ENCODE measurements at regions not wholly inside any gene's neighbourhood (a gene's known extent, or its start where the extent isn't known, plus 50 kb on each side); places are given as distances from the start of the nearest gene placed in this dataset.

- no peak for DNase-seq (ENCODE audit: low read depth, low spot score)
- Histone ChIP-seq H3K9me3 (replicated peaks; ENCODE audit: control insufficient read depth, insufficient read depth, low read length) (peaks cover 4% of the 10 kb centered on the region), H3K79me2 (ENCODE audit: control insufficient read depth, insufficient read depth, low read length) (no peaks in the 10 kb centered on the region), H3K9ac (replicated peaks; ENCODE audit: extremely low read depth, insufficient read depth, low read length) (no peak overlapping the region), H4K20me1 (replicated peaks; ENCODE audit: control insufficient read depth, extremely low read depth, insufficient read depth, low read length) (no peaks in the 10 kb centered on the region), H3K36me3 (ENCODE audit: control insufficient read depth in 2 of 2, extremely low read depth in 1 of 2, insufficient read depth in 2 of 2, low read length in 2 of 2) (no peaks in the 10 kb centered on the region), H3K27ac (ENCODE audit: insufficient read depth, low read depth, low read length) (no peak overlapping the region), H3K4me1 (ENCODE audit: control insufficient read depth, extremely low read depth, insufficient read depth, low read length) (no peaks in the 10 kb centered on the region), H3K27me3 (ENCODE audit: control insufficient read depth in 2 of 2, insufficient read depth in 2 of 2, low read length in 2 of 2) (no peaks in the 10 kb centered on the region), H2AFZ (ENCODE audit: low read depth, low read length) (no peak overlapping the region), H3K4me3 (replicated peaks in 1 of 3; ENCODE audit: insufficient read depth in 1 of 3, low read depth in 1 of 3, low read length in 3 of 3) (no peak overlapping the region), H3K4me2 (ENCODE audit: insufficient read depth, low read length) (no peak overlapping the region), H3K9me1 (replicated peaks; ENCODE audit: control insufficient read depth, extremely low read depth, insufficient read depth, low read length) (no peaks in the 10 kb centered on the region)
- dilution Hi-C loops (cut with MboI; ENCODE audit: extremely low pct_ligation_motif_present, low sequenced_read_pairs): no loop called here
- no peak for FAIRE-seq
- ChIA-PET POLR2A (no interaction called here), CTCF (no interaction called here)
- intact Hi-C loops (cut with micrococcal nuclease): no loop called here
- no TSS peak for BruUV-seq (replicated peaks)
- TF ChIP-seq EZH2 (IDR thresholded peaks at IDR 0.05; ENCODE audit: borderline replicate concordance, low read depth, low read length, severe bottlenecking) (no peak), MAX (IDR thresholded peaks at IDR 0.05; ENCODE audit: insufficient read depth, insufficient read length) (no peak), POLR2AphosphoS5 (IDR thresholded peaks at IDR 0.05; ENCODE audit: insufficient read depth, low read depth, low read length) (no peak), CTCF (IDR thresholded peaks at IDR 0.05; ENCODE audit: extremely low read depth in 1 of 2, insufficient read depth in 1 of 2, low read depth in 1 of 2, low read length in 2 of 2) (no peak), POLR2A (IDR thresholded peaks at IDR 0.05; ENCODE audit: low read depth, low read length) (no peak)
These were observed 393.4 kb upstream of the KAZN start for GRCh38 chr1:14205066-14205465.

DNA sequence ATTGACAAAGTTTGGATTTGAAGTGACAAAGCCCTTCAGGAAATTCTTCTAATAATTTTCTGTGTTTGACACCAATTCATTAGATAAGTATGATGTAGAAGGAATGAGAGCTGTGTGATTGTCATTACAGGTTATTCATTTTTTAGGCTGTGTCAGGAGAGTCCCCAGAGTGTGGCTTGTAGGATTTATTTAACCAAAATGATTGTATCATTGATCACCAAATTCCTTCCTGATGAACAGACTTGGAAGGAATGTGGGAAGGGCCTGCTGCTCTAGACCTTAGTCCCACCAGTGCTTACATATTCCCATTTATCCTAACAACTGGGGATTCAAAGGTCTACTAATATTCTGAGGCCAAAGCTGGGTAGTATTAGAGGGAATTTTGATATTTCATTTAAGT, 383.3 kb upstream of the KAZN start:
- H3K9ac ChIP-seq (replicated peaks; ENCODE audit: extremely low read depth, insufficient read depth, low read length): no peak overlapping the region
- no peaks in the 10 kb centered on the region for H3K27me3 ChIP-seq (ENCODE audit: control insufficient read depth in 2 of 2, insufficient read depth in 2 of 2, low read length in 2 of 2)
- H4K20me1 ChIP-seq (replicated peaks; ENCODE audit: control insufficient read depth, extremely low read depth, insufficient read depth, low read length): no peaks in the 10 kb centered on the region
- ChIA-PET CTCF (no interaction called here), POLR2A (no interaction called here)
- FAIRE-seq (no peak), DNase-seq (ENCODE audit: low read depth, low spot score) (no peak)
- H3K4me1 ChIP-seq (ENCODE audit: control insufficient read depth, extremely low read depth, insufficient read depth, low read length): no peaks in the 10 kb centered on the region
- intact Hi-C loops (cut with micrococcal nuclease): no loop called here
- no peak overlapping the region for H3K27ac ChIP-seq (ENCODE audit: insufficient read depth, low read depth, low read length)
- H3K9me3 ChIP-seq (replicated peaks; ENCODE audit: control insufficient read depth, insufficient read depth, low read length): peaks cover 5% of the 10 kb centered on the region
- no peak overlapping the region for H3K4me3 ChIP-seq (replicated peaks in 1 of 3; ENCODE audit: insufficient read depth in 1 of 3, low read depth in 1 of 3, low read length in 3 of 3)
- no peak overlapping the region for H3K4me2 ChIP-seq (ENCODE audit: insufficient read depth, low read length)
- TF ChIP-seq POLR2A (IDR thresholded peaks at IDR 0.05; ENCODE audit: low read depth, low read length): no peak
- no peak for TF ChIP-seq GATA2 (IDR thresholded peaks at IDR 0.05; ENCODE audit: insufficient read depth, insufficient read length, low read depth, low read length)
- no peak for TF ChIP-seq JUN (IDR thresholded peaks at IDR 0.05; ENCODE audit: borderline replicate concordance, insufficient read depth, insufficient read length, low read depth)
- no peak for TF ChIP-seq EZH2 (IDR thresholded peaks at IDR 0.05; ENCODE audit: borderline replicate concordance, low read depth, low read length, severe bottlenecking)
- TF ChIP-seq MAX (IDR thresholded peaks at IDR 0.05; ENCODE audit: insufficient read depth, insufficient read length): no peak
- TF ChIP-seq POLR2AphosphoS5 (IDR thresholded peaks at IDR 0.05; ENCODE audit: insufficient read depth, low read depth, low read length): no peak
- no peak for TF ChIP-seq FOS (IDR thresholded peaks at IDR 0.05; ENCODE audit: borderline replicate concordance, insufficient read depth, low read length)
- no peak for TF ChIP-seq MYC (IDR thresholded peaks at IDR 0.05; ENCODE audit: low read depth, low read length)
- TF ChIP-seq CTCF (IDR thresholded peaks at IDR 0.05; ENCODE audit: extremely low read depth in 1 of 2, insufficient read depth in 1 of 2, low read depth in 1 of 2, low read length in 2 of 2): no peak
- dilution Hi-C loops (cut with MboI; ENCODE audit: extremely low pct_ligation_motif_present, low sequenced_read_pairs): no loop called here
- no peaks in the 10 kb centered on the region for H3K9me1 ChIP-seq (replicated peaks; ENCODE audit: control insufficient read depth, extremely low read depth, insufficient read depth, low read length)
- BruUV-seq (replicated peaks): no TSS peak
- no peaks in the 10 kb centered on the region for H3K36me3 ChIP-seq (ENCODE audit: control insufficient read depth in 2 of 2, extremely low read depth in 1 of 2, insufficient read depth in 2 of 2, low read length in 2 of 2)
- no peak overlapping the region for H2AFZ ChIP-seq (ENCODE audit: low read depth, low read length)
- no peaks in the 10 kb centered on the region for H3K79me2 ChIP-seq (ENCODE audit: control insufficient read depth, insufficient read depth, low read length)
